Gastroesophageal sphincter (tissue), 3 donors: ENCODE measurements at regions not wholly inside any gene's neighbourhood (a gene's known extent, or its start where the extent isn't known, plus 50 kb on each side); places are given as distances from the start of the nearest gene placed in this dataset.

Experiments
- CTCF ChIP-seq, 4 experiments: fragments of 200-600 bp in 2 of 4; fragments of 450-650 bp in 2 of 4; sonication (generic) in 1 of 4; IDR thresholded peaks; one replicate each; pipeline ENCODE4 v1.5.1; 2017 to 2019; ENCODE audit warnings: antibody characterized with exemption in 4 of 4, mild to moderate bottlenecking in 2 of 4, moderate library complexity in 2 of 4
- EP300 ChIP-seq: sonication (generic); formaldehyde crosslinking; IDR thresholded peaks from one replicate; pipeline ENCODE4 v1.6.1; 2017; ENCODE audit warnings: antibody characterized with exemption, mild to moderate bottlenecking
- POLR2A ChIP-seq, 2 donors: fragments of 450-650 bp; IDR thresholded peaks; one replicate each; pipeline ENCODE4 v1.6.1; 2017; ENCODE audit warnings: antibody characterized with exemption in 2 of 2, mild to moderate bottlenecking in 2 of 2, moderate library complexity in 1 of 2
- POLR2AphosphoS5 ChIP-seq: sonication (generic); formaldehyde crosslinking; IDR thresholded peaks from one replicate; pipeline ENCODE4 v1.6.1; 2017; ENCODE audit warnings: antibody characterized with exemption

- TF ChIP-seq CTCF (IDR thresholded peaks at IDR 0.05) (no peak), POLR2A (IDR thresholded peaks at IDR 0.05) (no peak), POLR2AphosphoS5 (no peak), EP300 (no peak)
Observed at GRCh38 chrX:35340465-35340864, 397.9 kb downstream of the FAM47B start.
